ENCODE measurements at regions not wholly inside any gene's neighbourhood (a gene's known extent, or its start where the extent isn't known, plus 50 kb on each side); places are given as distances from the start of the nearest gene placed in this dataset.
"Not testable (repeated sequence)": the region's sequence is repeated elsewhere in the genome, so short reads cannot be mapped to it uniquely, and the experiment has no call there.

DNA sequence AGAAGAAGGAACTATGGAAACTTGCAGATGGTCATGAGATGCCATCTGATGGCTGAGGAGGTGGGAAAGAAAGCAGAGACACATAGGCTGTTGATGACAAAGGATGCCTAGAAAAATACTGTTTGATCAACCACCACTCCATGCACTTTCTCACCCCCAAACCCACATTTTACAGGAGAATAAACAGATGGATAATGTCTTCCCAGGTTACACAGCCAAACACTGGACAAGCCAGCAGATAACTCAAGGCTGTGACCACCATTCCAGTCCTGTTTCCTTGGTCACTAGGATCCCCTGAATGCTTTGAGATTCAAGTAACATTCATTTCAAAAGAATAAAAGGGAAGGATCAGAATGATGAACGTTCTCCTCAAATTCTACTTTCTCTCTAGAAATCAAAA lies 733.0 kb upstream of the SOX11 start:
- no peak for DNase-seq

DNA sequence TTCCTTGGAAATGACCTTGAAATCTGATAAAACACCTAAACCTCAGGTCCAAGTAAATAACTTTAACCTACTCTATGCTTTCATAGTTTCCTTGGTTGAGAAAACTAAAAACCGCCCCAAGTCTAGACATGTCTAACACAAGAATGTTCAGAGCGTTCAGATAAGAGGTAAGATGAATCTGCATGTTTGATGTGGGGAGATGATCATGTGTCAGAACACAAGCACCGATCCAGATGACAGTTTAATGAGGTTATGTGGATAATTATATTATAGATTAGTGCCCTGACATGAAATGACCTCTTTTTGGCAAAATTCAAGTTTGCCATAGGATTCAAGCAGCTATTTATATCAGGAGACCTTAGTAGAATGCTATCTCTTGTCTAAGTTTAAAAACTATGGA lies 729.8 kb upstream of the SOX11 start:
- no peak for DNase-seq

DNA sequence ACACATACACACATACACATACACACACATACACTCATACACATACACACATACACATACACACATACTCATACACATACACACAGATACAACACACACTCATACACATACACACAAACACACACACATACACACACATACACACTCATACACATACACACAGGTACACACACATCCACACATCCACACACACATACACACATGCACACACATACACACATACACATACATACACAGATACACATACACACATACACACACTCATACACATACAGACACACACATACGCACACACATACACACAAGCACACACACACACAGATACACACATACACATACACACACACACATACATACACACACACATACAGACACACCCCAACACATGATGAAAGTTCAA lies 729.1 kb upstream of the SOX11 start:
- DNase-seq, result no peak

DNA sequence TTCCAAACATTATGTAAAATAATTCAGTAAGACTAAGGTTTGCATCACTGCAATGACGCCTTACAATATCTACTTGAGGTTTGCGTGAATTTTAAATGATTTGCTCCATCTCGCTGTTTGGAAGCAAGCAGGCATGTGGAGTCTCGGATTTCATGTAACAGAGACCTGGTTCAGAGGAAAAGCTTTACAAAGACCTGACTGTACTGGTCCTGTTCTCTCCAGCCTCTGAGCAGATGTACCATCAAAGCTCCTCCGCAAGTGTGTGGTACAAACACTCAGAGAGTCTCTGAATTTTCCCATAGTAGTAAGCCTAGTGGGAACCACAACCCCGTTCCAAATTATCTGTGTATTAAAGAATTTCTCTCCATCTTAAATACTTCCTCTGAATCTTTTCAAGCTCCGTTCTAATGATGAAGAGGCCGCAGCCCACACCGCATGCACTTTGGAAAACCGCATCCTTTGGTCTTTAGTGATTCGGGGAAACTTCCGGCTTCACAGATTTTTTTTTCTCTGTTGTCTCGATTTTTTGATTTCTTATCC lies 728.1 kb upstream of the SOX11 start:
- no peak for DNase-seq

DNA sequence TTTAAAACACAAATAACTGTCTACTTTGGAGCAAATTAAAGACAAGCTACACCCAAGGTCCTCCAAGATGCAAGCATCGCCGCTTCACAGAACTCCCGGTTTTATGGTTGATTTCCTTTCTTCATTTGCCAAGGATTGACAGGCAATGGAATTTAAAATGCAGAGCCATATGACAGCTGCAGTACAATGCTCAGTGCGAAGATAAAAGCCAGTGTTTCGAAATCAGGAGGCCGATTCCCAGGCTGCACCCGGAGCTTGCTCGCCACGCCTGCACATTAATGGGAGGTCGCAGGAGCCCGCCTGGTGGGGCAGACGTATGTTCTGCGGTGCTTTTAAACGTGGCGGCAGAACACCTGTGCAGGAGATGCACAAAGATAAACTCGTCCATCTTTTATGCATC lies 727.6 kb upstream of the SOX11 start:
- DNase-seq, result peak; percentile 14

DNA sequence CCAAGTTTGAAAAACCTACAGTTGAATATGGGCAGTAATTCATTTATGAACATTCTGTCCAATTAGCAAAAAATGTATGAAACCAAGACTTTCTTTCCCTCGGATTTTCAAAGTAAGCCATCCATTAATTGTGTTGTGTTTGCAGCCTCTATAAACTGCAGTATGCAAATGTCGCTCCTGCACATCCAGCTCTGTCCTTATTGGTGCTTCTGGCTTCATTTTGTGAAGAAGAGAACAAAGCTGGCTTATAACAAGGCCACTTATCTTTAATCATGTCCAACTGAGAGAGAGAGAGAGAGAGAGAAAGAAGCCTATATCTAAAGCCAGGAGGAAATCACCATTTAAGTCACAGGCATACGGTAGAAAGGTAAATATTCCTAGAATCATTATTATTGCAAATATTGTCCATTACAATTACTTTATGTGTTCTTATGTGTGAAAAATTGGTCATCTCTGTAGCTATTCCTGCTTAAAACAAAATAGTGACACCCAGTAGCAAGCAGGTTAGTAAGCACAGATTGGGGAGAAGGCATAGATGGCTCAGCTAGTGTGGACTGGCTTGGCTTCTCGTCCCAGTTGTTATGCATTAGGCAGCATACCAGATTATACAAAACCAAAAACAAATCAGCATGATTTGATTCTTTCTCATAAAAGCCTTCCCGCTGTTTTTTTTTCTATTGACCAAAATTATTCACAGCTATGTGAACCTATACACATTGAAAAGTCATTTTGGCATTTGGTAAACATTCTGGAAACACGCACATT lies 726.4 kb upstream of the SOX11 start:
- DNase-seq, result peak; percentile 6

DNA sequence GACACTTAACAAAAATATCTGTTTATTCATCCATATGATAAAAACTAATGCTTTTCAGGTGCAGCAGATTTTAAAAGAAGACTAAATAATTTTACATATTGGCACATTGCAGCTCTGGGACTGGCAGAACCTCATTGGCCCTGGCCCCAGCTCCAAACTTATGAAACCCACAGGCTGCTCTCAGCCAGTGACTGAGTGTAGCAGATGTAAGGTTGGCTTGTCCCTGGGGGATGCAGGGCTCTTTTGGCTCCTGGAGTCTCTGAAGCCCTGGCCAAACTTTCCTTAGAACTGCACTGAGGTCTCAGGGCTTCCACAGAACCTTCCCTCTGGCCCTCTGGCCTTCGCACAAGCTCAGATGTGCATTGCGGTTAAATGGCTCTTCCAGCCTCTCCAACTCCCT lies 725.0 kb upstream of the SOX11 start:
- DNase-seq, result no peak

DNA sequence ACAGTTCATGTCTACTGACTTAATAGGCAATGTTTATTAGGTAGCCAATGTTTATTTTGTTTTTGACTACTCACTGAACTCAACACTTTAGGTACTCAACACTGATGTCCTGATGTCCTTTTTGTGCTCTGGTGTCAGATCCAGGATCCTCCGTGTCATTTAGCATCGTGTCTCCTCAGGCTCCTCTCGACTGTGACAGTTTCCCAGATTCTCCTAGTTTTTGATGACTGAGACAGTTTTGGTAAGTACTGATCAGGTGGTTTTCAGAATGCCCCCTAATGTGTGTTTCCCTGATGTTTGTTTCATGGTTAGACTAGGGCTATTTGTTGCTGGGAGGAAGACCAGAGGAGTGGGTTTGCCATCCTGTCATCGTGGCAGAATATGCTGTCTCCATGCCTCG lies 719.7 kb upstream of the SOX11 start:
- DNase-seq, result no peak

DNA sequence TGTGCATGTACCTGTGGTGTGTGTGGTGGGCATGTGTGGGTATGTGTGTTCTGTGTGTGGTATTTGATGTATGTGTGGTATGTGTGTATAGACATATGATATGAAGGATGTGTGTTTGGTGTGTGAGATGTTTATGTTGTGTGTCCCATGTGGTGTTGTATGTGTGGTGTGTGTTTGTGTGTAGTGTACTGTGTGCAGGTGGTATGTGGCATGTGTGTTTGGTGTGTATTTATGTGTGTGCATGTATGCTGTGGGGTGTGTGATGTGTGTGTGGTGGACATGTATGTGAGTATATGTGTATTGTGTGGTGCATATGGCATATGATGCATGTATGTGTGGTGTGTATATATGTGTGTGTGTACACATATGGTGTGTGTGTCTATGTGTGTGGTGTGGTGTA lies 718.8 kb upstream of the SOX11 start:
- no peak for DNase-seq

DNA sequence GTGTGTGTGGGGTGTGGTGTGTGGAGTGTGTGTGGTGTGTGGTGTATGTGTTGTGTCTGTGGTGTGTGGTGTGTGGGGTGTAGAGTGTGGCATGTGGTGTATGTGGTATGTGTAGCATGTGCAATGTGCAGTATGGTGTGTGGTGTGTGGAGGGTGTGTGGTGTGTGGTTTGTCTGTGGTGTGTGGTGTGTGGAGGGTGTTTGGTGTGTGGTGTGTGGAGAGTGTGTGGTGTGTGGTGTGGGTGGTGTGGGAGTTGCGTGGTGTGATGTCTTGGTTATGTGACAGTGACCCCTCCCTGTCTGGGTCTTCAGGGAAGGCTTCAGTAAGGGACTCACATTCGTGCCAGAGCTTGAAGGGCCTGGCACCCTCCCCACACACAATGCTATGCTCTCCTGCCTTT lies 718.2 kb upstream of the SOX11 start:
- DNase-seq, result no peak

DNA sequence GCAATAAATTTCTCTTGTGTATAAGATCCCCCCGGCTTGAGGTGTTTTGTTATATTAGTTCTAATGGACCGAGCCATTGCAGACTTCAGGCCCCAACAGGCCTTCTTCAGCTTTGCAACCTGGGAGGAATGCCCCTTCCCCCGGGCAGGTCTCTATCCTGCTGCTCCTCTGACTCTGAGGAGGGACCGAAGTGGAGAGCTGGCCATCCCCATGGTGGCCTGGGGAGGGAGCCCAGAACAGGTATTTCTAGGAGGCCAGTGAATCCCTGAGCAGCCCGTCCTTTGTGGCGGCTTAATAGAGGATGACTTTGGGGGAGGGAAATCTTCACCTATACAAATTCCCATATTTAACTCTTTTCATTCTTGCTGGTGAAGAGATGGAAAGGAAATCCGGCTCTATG lies 715.8 kb upstream of the SOX11 start:
- DNase-seq, result no peak

DNA sequence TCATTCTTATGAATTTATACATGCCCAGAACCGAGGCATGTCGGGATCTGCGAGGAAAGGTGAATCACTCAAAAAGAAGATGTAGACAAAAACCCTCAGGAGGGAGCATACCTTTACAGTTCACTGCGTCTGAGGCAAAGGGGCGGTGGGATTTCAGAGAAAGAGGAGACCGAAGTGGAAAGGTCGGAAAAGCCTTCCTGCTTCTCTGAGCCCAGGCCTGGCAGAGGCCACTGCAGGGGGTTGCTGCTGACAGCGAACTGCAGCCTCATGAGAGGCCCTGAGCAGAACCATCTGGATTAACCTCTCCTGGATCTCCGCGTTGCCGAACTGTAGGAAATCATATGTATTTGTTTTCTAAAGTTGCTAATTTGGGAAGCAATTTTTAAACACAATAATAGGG lies 713.1 kb upstream of the SOX11 start:
- DNase-seq, result no peak

DNA sequence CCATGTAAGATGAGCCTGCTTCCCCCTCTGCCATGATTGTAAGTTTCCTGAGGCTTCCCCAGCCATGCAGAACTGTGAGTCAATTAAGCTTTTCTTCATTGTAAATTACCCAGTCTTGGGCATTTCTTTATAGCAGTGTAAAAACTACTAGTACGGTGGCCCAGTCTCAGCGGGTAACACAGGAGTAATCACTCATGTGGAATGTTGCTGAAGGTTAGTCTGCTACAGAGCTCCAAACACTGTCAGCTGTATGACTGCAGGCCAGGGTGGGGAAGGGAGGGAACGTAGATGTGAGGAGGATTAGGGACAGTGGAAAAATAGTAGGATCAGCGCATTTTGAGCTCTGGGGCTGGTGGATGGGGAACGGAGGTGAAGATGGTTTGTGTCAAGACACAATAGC lies 711.2 kb upstream of the SOX11 start:
- DNase-seq, result no peak

DNA sequence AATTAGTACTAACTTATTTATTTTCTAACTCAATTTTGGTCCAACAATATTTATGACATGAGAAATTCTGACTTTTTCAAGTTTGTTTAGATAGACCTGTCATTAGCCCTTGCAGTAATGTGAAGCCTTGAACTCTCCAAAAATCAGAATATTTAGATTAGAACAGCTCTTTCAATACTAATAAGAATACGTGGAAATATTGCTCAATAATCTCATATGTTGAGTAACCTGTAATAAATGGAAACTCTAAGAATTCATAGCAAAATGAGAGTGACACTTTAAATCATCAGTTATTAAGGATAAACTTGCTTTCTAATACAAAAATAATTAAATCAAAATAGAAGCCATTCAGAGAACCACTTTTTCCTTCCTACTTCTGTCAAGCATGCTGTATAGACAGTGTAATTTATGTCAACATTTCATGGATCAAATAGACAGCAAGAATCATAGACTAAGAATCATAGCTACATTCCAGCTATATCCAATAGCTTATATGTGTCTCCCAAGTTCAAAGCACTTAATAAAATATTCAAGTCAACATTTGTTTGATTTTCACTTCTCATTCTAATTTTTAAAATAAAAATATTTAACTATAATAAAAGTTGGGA lies 710.3 kb upstream of the SOX11 start:
- DNase-seq, result no peak

DNA sequence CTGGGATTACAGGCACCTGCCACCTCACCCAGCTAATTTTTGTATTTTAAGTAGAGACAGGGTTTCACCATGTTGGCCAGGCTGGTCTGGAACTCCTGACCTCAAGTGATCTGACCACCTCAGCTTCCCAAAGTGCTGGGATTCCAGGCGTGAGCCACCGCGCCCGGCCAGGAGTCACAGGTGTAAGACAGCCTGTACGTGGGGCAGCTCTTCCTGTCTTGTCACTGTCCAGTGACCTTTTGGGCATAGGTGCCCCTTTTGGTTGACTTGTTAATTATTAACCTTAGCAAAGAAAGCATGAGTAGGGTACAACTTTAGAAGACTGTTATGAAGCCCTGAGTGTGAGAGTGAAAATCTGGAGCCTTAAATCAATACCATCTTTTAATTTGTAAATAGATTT lies 703.7 kb upstream of the SOX11 start:
- not testable (repeated sequence) for DNase-seq

DNA sequence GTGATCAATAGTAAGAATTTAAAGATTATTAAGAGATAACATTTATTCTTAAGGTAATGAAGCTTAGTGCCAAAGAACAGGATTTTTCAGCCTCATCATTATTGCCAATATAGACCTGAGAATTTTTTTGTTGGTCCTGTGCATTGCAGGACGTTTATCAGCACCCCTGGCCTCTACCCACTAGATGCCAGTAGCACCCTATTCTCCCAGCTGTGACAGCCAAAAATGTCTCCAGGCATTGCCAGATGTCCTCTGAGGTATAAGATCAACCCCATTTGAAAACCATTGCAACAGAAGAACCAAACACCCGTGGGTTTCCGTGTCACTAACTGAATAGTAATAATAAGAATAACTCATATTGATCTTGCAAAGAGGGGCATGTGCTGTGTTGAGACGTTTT lies 700.0 kb upstream of the SOX11 start:
- no peak for DNase-seq

DNA sequence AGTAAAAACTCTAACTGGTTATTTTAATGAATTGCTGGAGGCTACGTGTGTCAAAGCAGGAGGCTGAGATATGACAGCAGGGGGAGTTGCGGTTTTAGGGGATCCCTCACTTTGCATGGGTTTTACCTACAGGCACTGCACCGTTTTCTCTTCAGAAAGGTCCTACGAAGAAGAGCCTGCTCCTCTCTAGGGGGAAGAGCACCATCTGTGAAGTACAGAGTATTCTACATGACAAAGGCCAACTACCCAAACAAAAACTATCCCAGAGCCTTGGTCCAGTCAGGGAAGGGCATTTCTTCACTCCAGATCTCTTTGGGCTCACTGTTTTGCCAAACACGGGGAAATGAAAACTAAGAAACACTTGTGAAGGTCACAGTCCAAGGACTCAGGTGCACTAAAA lies 696.7 kb upstream of the SOX11 start:
- DNase-seq, result no peak

DNA sequence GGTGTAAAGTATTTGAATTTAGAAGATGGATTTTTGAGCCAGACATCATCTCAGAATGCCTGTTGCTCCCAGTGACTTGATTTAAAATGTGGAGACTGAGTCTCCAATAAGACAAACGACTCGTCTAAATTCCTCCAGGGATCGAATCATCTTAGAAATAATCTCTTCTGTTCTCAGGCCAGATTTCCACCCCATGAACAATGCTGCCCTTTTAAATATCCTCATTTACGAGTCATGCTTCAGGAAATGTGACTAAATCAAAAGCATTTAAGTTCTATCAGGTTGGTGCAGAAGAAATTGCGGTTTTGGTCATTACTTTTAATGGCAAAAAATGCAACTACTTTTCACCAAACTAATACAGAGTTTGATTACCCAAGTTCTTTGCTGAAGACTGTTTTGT lies 684.6 kb upstream of the SOX11 start:
- DNase-seq, result no peak

DNA sequence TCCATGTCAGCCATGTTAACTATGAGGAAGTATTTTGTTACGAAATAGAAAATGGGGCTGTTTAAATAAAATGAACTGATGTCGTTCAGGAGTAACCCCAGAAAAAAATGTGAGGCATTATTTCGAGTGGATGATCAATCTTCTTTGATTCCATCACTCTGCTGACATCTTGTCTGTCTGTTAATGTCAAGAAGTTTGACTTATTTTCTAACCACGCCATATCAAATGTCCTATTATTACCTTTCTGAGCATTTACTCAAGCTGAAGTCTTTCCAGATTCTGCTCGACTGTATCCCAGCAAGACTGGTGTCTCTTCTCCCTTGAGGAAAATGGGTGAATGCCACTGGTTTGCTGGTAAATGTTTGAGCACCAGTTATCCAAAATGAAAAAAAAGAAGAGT lies 672.9 kb upstream of the SOX11 start:
- DNase-seq, result no peak

DNA sequence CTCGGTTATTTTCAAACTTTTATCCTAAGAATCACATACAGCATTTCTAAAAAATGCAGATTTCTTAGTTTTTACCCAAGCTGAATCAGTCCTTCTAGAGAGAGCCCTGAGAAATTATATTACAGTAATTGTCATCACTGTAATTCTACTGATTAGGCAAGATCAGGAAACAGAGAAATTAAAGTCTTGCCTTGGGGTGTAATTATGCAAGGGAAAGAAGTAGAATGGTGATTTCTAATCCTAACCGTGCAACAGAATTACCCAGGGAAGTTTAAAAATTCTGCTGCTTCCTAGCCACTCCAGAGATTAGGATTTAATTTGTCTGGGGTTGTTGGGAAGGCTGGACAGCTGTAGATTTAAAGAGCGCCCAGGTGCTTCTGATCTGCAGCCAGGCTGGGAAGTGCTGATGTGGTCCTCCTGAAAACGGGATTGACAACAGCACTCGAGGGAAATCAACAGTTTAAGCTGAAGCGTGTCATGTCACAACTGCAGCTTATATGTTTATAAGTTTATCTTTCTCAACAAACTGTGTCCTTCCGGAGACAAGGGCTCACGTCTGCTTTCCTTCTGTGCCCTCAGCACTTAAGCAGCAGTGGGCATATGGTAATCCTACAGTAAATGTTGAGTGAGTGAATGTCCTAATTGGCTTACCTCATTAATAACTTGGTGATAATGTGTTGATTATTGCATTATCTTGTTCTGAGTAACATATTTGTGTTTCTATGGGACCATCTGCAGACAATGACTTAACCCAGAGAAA lies 671.9 kb upstream of the SOX11 start:
- DNase-seq, result no peak

DNA sequence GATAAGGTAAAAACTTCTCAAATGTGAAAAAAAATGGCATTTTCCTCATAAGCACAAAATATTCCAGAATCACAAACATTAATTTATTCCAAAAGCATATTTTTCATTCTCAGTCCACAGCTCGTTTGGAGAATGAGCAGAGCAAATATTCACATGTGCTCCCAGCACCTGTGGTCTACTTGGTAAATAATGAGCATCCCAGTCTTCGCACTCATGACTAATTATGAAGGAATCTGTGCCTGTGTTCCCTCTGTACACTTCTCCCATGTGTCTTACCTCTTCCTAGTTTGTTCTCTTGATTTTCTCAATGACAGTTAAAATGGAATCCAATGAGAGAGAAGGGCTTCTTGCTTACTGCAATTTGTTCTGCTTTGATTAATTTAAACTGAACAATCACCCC lies 671.0 kb upstream of the SOX11 start:
- DNase-seq, result no peak

DNA sequence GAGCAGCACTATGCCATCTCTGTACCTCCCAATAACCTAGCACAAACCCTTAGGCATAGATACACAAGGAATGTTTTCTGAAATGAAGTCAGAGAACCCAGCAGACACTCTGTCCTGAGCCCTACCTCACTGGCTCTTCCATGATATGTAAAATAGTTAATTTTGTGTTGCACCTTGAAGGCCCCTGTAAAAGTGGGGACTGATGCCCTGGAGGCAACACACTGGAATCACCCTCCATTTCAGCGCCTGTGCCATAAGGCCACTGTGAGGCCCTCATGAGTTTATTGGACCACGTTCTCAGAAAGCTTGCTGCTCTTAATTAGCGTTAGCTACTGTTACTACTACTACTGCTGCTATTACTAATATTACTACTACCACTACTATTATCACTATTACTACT lies 670.1 kb upstream of the SOX11 start:
- DNase-seq, result no peak

DNA sequence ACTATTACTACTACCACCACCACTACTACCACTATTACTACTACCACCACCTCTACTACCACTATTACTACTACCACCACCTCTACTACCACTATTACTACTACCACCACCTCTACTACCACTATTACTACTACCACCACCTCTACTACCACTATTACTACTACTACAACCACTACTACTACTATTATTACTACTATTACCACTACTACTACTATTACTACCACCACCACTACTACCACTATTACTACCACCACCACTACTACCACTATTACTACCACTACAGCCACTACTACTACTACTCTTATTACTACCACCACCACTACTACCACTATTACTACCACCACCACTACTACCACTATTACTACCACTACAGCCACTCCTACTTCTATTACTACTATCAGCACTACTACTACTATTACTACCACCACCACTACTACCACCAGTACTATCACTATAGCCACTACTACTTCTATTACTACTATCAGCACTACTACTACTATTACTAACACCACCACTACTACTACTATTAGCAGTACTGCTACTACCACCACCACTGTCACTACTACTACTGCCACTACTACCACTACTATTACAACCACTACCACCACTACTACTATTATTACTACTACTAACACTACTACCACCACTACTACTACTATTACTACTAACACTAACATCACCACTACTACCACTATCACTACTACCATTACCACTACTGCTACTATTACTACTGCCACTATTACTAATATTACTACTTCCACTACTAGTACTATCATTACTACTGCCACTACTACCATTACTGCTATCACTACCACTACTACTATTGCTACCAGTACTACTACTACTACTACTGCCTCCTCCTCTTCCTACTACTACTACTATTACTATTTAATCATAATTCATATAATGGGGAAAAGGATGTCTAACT lies 669.2 kb upstream of the SOX11 start:
- not testable (repeated sequence) for DNase-seq
